ENCODE measurements at regions not wholly inside any gene's neighbourhood (a gene's known extent, or its start where the extent isn't known, plus 50 kb on each side); places are given as distances from the start of the nearest gene placed in this dataset.

DNA sequence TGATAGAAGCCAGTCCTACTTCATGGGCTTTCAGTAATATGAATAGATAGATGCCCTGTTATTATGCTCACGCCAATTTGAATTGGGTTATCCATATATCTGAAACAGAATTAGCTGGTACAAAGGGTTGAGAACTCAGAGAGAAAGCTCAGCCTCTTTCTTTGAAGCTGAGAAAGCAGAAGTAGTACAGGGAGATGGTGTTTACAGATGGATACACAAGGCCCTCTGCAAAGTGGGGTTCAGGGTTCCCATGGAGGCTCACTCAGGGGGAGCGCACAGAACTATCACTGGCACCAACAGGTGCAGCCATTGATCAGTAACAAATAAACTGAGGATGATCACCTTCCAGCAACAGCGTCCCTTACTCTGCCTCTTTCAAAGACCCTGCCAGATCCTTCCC, 349.7 kb downstream of the ICE1 start:
- no peak for DNase-seq
- Mint-ChIP-seq H3K27ac (no peak overlapping the region), H3K4me1 (peaks cover 0 to 2% of the 10 kb centered on the region in 2 donors), H3K4me3 (no peak overlapping the region), H3K9me3 (peaks cover 0 to 4% of the 10 kb centered on the region in 2 donors), H3K27me3 (no peaks in the 10 kb centered on the region), H3K36me3 (no peaks in the 10 kb centered on the region)
- ATAC-seq (replicated peaks), result no peak

DNA sequence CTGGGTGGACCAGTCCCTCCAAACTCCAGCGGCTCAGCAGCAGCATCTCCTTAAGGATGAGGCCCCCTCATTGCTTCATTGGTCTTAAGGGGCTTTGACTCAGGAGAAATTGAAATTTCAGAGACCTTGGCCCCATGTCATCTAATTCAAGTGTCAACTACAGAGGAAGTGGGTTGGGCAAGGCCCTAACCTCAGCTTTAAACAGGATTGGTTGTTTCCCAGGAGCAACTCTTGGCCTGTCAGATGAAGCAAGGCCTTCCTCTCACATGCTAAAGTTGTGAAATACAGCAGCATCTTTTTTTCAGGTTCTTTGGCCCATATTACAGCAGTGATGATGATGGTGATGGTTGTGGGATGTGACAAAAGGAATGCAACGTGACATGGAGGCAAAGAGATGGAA, 348.3 kb downstream of the ICE1 start:
- Mint-ChIP-seq H3K4me3 (no peak overlapping the region), H3K9me3 (no peaks in the 10 kb centered on the region), H3K27ac (no peak overlapping the region), H3K36me3 (no peaks in the 10 kb centered on the region), H3K27me3 (no peaks in the 10 kb centered on the region), H3K4me1 (peaks cover 0 to 2% of the 10 kb centered on the region in 2 donors)
- DNase-seq, result no peak
- no peak for ATAC-seq (replicated peaks)

DNA sequence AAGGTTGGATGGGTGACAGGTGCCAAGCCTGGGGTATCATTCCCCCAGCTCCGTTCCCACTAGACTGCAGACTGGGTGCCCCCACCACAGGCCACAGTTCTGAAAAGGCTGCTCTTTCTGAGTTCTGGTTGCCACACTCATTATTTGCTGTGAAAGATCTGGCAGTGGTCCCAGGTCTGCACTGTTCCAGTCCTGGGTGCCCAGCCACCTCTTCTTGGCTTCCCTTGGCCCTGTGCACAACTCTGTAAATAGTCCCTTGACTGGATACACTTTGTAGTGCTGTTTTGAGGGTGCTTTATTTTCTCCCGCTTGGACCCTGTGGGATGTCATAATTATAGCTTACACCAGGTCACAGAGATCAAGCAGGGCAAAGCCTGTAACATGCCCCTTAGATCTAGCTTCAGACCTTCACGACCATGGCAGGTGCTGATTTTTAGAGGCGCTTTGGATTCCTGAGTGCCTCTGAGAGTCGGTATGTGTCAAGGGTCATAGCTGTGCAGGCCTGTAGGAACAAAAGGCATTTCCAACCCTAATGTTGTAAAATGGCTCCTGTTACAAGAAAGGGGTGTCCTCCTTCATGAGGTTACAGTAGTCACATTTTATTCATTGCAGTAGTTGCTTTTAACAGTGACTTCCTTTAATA, 344.9 kb downstream of the ICE1 start:
- H3K36me3 Mint-ChIP-seq, result no peaks in the 10 kb centered on the region
- no peak overlapping the region for H3K4me3 Mint-ChIP-seq
- no peak for DNase-seq
- H3K27ac Mint-ChIP-seq, result no peak overlapping the region
- ATAC-seq (replicated peaks), result no peak
- peaks cover 0 to 2% of the 10 kb centered on the region in 2 donors for H3K4me1 Mint-ChIP-seq
- H3K9me3 Mint-ChIP-seq, result peaks cover 0 to 5% of the 10 kb centered on the region in 2 donors
- H3K27me3 Mint-ChIP-seq, result peaks cover 0 to 4% of the 10 kb centered on the region in 2 donors

DNA sequence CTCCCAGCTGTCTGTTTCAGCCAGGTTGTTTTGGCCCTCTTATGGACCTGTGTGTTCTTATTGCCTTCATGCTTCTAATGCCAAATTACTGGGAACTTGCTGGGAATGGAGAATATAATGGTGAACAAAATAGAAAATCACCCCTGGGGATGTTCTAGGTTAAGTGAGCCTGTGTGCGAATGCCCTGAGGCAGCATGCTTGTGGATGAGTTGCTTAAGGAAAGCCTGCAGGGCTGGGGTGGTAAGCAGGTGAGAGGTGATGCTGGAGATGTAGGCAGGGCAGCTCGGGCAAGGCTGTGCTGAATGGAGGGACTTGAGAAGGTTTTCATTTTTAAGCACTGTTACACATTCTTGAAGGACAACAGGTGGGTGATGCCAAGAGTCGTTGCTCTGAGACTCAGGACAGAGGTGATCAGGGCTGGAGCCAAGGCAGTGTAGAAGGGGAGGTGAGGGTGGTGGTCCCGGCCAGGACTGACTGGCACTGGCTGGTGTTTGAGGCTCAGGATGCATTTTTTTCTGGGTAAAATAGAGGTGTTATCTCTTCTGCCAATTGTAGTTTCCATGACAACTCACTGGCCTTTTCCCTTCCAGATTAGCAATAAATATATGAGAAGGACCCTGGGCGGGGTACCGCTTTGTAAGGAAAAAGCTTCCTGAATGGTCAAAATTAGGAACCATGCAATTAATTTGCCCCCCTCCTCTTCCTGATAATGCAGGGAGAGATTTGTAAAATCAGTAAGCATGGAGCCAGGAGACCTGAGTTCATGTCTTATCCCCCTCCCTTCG, 342.8 kb downstream of the ICE1 start:
- Mint-ChIP-seq H3K27me3 (peaks cover 0 to 4% of the 10 kb centered on the region in 2 donors), H3K9me3 (peaks cover 0 to 6% of the 10 kb centered on the region in 2 donors), H3K27ac (no peak overlapping the region), H3K36me3 (no peaks in the 10 kb centered on the region), H3K4me3 (no peak overlapping the region), H3K4me1 (no peaks in the 10 kb centered on the region)
- DNase-seq (no peak), ATAC-seq (replicated peaks) (no peak)

DNA sequence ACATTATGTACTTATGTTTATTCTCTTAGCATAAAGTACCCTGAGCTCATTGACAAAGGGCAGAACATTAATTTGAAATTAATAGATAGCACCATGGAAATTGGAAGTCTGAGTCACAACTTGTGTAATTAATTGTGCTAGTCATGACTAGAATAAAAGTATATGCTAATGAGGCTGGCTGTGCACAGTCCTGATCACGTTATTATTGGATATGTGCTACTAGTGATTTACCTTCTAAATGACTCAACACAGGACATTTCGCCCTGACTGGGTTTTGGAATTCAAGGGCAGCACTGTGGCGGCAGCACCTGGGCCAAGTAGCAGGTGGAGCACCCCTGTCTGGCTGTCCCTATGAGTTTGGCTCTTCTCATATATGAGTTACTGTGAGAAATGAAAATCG, 341.8 kb downstream of the ICE1 start:
- ATAC-seq (replicated peaks), result no peak
- H3K9me3 Mint-ChIP-seq, result peaks cover 0 to 6% of the 10 kb centered on the region in 2 donors

DNA sequence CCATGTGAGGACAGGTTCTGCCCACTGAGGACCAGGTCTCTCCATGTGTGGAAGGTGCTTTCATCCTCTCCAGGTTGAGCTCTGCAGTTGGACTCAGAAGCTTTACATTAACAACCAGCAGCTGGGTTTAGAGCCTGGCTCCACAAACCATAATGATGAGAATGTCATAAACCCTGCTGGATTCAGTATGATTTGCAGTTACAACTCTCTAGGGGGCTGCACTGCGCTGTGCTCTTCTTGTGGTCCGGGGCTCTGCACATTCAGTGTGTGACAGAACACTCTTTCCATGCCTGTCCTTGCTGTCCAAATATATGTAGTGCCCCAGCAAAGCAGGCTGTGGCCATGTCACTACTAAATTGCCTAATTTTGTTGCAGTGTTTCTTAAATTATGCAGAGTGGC, 334.3 kb downstream of the ICE1 start:
- H3K4me3 Mint-ChIP-seq, result no peak overlapping the region
- ATAC-seq (replicated peaks) (no peak), DNase-seq (no peak)
- no peak overlapping the region for H3K27ac Mint-ChIP-seq
- H3K27me3 Mint-ChIP-seq, result no peaks in the 10 kb centered on the region
- no peaks in the 10 kb centered on the region for H3K36me3 Mint-ChIP-seq
- H3K4me1 Mint-ChIP-seq, result peaks cover 10 to 14% of the 10 kb centered on the region in 2 donors
- H3K9me3 Mint-ChIP-seq, result peaks cover 4 to 6% of the 10 kb centered on the region in 2 donors

More for the DNA sequence above, 341.8 kb downstream of the ICE1 start:
- Mint-ChIP-seq H3K27ac (no peak overlapping the region), H3K4me3 (no peak overlapping the region), H3K27me3 (peaks cover 0 to 4% of the 10 kb centered on the region in 2 donors), H3K4me1 (no peaks in the 10 kb centered on the region), H3K36me3 (no peaks in the 10 kb centered on the region)
- no peak for DNase-seq

DNA sequence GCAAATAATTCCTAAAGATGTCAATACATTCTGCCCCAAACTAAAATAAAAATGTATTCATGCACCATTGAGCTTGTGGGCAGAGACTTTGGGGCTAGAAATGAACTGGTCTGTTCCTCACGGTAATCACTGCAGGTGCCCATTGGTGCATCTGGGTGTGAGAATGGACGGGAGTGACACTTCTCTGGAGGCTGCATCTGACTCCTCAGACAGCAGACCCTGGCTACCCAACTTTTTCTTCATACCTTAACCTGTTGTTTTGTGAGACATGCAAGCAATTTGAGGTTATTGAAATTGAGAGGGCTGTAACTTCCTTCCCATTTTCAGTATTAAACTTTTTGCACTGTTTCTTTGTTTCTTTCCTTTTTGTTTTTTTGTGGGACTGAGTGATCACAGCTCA, 333.4 kb downstream of the ICE1 start:
- peak overlapping the region; percentile 60 for H3K27ac Mint-ChIP-seq
- ATAC-seq (replicated peaks) (peak in 1 of 2 donors; percentile 41), DNase-seq (no peak)
- H3K27me3 Mint-ChIP-seq, result no peaks in the 10 kb centered on the region
- peaks cover 3 to 9% of the 10 kb centered on the region in 2 donors for H3K9me3 Mint-ChIP-seq
- no peaks in the 10 kb centered on the region for H3K36me3 Mint-ChIP-seq
- H3K4me1 Mint-ChIP-seq, result peaks cover 10 to 14% of the 10 kb centered on the region in 2 donors
- no peak overlapping the region for H3K4me3 Mint-ChIP-seq

DNA sequence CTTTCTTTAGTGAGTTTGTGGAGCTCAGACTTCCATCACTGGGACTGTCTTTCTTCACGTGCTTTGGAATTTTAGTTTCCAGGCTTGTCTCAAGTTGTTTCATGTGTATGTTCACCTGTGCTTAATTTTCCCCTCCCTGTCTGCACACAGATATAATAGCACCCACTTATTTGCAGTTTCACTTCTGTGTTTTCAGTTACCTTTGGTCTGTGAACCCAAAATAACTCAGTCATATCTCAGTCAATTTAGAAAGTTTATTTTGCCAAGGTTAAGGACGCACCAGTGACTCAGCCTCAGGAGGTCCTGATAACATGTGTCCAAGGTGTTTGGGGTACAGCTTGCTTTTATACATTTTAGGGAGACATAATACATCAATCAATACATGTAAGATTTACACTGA, 330.4 kb downstream of the ICE1 start:
- ATAC-seq (replicated peaks), result peak; percentile 54 to 78
- no peak overlapping the region for H3K27ac Mint-ChIP-seq
- no peak for DNase-seq
- no peaks in the 10 kb centered on the region for H3K27me3 Mint-ChIP-seq
- H3K36me3 Mint-ChIP-seq, result no peaks in the 10 kb centered on the region
- peak overlapping the region in 1 of 2 donors; percentile 17 for H3K4me3 Mint-ChIP-seq
- peaks cover 3 to 4% of the 10 kb centered on the region in 2 donors for H3K9me3 Mint-ChIP-seq
- H3K4me1 Mint-ChIP-seq, result peaks cover 10 to 14% of the 10 kb centered on the region in 2 donors

DNA sequence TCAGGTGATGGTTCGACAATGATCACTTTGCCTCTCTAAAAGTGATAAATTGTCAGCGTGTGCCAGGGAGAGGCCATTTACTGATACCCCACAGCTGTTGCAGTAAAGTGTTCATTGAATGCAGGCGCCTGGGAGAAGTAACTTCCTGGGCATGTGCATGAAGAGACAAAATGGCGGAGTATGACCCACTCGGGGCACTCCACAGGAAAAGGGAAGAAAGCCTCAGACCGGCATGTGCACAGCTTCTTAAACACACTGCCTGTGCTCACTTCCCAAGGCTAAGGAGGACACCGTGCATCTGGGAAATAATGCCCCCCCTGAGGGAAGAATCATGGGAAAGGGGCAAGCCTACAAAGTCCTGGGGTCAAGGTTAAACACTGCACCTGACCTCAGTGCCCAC, 329.5 kb downstream of the ICE1 start:
- no peak for DNase-seq
- Mint-ChIP-seq H3K36me3 (no peaks in the 10 kb centered on the region), H3K27me3 (no peaks in the 10 kb centered on the region), H3K4me1 (peaks cover 10 to 14% of the 10 kb centered on the region in 2 donors), H3K27ac (no peak overlapping the region), H3K9me3 (peaks cover 3 to 4% of the 10 kb centered on the region in 2 donors), H3K4me3 (no peak overlapping the region)
- ATAC-seq (replicated peaks), result no peak

DNA sequence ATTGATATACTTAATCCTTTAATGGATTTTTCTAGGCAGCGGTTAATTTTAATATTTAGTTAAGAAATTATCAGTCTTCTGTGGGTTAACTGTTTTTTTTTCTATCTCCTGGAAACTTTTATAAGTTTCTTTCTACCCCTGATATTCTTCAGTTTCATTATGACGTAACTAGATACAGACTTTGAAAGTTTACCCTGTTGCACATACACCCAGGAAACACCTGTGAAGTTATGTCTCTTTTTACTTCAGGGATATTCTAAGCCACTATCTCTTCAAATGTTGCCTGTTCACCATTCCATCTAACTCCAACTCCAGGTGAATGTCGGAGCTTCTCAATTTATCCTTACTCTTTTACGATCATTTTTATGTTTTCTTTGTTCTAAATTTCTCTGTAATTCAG, 329.0 kb downstream of the ICE1 start:
- Mint-ChIP-seq H3K36me3 (no peaks in the 10 kb centered on the region), H3K27ac (peak overlapping the region; percentile 2), H3K9me3 (peaks cover 4% of the 10 kb centered on the region in 2 donors), H3K4me3 (no peak overlapping the region), H3K4me1 (peaks cover 9 to 13% of the 10 kb centered on the region in 2 donors), H3K27me3 (no peaks in the 10 kb centered on the region)
- ATAC-seq (replicated peaks) (peak in 1 of 2 donors; percentile 43), DNase-seq (no peak)

DNA sequence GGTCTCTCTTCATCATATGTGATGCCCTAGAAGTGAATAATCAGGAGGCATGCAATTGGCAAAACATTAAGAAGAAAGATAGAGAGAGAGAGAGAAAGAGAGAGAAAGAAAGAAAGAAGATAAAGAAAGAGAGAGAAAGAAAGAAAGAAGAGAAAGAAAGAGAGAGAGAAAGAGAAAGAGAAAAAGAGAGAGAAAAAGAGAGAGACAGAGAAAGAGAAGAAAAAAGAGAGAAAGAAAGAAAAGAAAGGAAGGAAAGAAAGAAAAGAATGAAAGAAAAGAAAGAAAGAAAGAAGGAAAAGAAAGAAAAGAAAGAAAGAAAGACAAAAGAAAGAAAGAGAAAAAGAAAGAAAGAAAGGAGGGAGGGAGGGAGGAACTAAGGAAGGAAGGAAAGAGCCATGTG, 318.9 kb downstream of the ICE1 start:
- no peak for DNase-seq
- H3K36me3 Mint-ChIP-seq, result no peaks in the 10 kb centered on the region
- H3K9me3 Mint-ChIP-seq, result peaks cover 27 to 29% of the 10 kb centered on the region in 2 donors
- no peak overlapping the region for H3K27ac Mint-ChIP-seq
- no peak for ATAC-seq (replicated peaks)
- H3K4me1 Mint-ChIP-seq, result peaks cover 0 to 3% of the 10 kb centered on the region in 2 donors
- H3K4me3 Mint-ChIP-seq, result no peak overlapping the region
- H3K27me3 Mint-ChIP-seq, result no peaks in the 10 kb centered on the region

DNA sequence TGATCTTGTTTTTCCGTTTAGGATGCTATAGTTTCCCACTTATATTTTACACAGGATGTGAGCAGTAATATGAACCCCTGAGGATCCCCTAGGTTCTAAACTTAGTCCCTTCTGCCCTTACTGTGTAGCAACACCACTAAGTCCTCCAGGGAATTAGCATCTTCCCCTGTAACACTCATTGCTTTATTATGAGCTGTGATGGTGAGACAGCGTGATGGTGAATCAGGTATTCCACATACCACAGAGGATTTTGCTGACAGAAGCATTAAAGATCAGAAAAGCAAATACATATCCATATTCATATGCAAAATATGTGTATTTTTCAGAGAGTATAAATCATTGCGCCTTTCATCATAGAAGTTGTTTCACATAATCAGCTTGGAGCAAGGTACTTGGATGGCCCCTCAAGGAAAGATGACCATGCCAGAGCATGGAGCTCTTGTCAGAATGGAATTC, 317.0 kb downstream of the ICE1 start:
- Mint-ChIP-seq H3K27ac (no peak overlapping the region), H3K4me3 (no peak overlapping the region)
- ATAC-seq (replicated peaks), result peak in 1 of 2 donors; percentile 38

DNA sequence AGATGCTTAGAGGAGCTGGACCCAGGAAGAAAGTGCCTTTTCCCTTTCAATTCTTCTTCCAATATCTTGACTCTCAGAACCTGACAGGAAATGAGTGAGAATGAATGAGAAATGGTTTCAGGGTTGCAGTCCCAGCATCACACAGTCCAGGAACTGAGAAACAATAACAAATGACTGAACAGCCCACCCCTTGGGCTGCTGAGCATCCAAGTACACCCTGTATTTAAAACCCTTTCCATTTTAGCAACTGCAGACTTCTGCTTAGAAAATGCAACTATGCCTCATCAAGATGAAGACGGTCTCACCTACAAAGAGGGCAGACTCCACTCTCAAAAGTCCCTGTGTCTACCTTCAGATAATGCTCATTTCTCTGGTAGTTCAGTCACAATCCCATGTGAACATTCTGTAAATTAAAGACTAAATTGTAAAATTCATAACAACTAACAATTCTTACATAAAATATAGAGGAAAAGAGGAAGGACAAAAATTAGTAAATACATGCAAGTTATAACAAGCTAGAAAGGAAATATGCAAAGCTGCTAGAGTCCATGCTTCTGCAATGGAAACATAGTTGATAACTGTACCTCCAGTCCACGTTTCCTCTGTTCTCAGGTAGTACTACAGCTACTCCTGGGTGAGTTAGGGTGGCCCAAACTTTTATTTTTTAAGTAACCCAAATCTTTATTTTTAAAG, 316.5 kb downstream of the ICE1 start:
- peak overlapping the region; percentile 33 for H3K27ac Mint-ChIP-seq
- no peaks in the 10 kb centered on the region for H3K27me3 Mint-ChIP-seq
- H3K4me3 Mint-ChIP-seq, result no peak overlapping the region
- peaks cover 0 to 5% of the 10 kb centered on the region in 2 donors for H3K4me1 Mint-ChIP-seq
- DNase-seq (no peak), ATAC-seq (replicated peaks) (peak in 1 of 2 donors; percentile 65)
- no peaks in the 10 kb centered on the region for H3K36me3 Mint-ChIP-seq
- peaks cover 13 to 17% of the 10 kb centered on the region in 2 donors for H3K9me3 Mint-ChIP-seq

More for the DNA sequence above, 317.0 kb downstream of the ICE1 start:
- Mint-ChIP-seq H3K4me1 (peaks cover 0 to 5% of the 10 kb centered on the region in 2 donors), H3K27me3 (no peaks in the 10 kb centered on the region), H3K9me3 (peaks cover 15 to 19% of the 10 kb centered on the region in 2 donors), H3K36me3 (no peaks in the 10 kb centered on the region)
- no peak for DNase-seq

DNA sequence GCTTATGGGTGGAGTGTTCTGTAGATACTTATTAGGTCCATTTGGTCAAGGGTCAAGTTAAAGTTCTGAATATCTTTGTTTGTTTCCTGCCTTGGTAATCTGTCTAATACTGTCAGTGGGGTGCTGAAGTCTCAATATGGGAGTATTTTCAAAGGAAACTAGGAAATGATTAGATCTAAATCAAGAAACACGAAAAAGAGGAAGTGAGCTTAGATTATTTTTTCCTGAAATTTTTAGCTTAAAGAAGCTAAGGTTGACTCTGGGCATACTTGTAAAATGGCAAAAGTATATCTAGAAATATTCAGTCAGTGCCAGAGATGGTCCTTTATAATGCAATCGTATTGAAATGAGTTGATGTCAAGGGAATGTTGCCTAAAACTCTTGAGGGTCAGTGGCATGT, 313.5 kb downstream of the ICE1 start:
- no peak for DNase-seq
- peaks cover 7 to 8% of the 10 kb centered on the region in 2 donors for H3K9me3 Mint-ChIP-seq
- H3K27me3 Mint-ChIP-seq, result no peaks in the 10 kb centered on the region
- H3K27ac Mint-ChIP-seq, result no peak overlapping the region
- H3K4me1 Mint-ChIP-seq, result peaks cover 0 to 5% of the 10 kb centered on the region in 2 donors
- no peaks in the 10 kb centered on the region for H3K36me3 Mint-ChIP-seq
- ATAC-seq (replicated peaks), result no peak
- H3K4me3 Mint-ChIP-seq, result no peak overlapping the region
